ENCODE measurements at regions not wholly inside any gene's neighbourhood (a gene's known extent, or its start where the extent isn't known, plus 50 kb on each side); places are given as distances from the start of the nearest gene placed in this dataset.

GRCh38 chr7:53603461-53603860 lies 568.0 kb downstream of the POM121L12 start:
- Histone ChIP-seq H3K9ac (ENCODE audit: low read length) (no peak overlapping the region), H2AFZ (ENCODE audit: low read length) (no peak overlapping the region), H3F3A (ENCODE audit: insufficient read depth, low read length) (peaks cover 9% of the 10 kb centered on the region; the same call in 1 of the 2 replicates), H3K9me3 (replicated peaks; ENCODE audit: insufficient read depth, low read length) (no peaks in the 10 kb centered on the region), H3K4me1 (ENCODE audit: low read length) (peaks cover 27% of the 10 kb centered on the region), H3K4me2 (ENCODE audit: low read depth, low read length) (no peak overlapping the region), H3K27me3 (replicated peaks; ENCODE audit: insufficient read depth, low read length) (no peaks in the 10 kb centered on the region), H3K4me3 (ENCODE audit: low read length) (no peak overlapping the region), H4K20me1 (ENCODE audit: insufficient read depth, low read length) (no peaks in the 10 kb centered on the region), H3K36me3 (replicated peaks; ENCODE audit: insufficient read depth, low read length) (no peaks in the 10 kb centered on the region), H3K79me2 (ENCODE audit: low read length) (no peaks in the 10 kb centered on the region), H3K27ac (ENCODE audit: low read length) (no peak overlapping the region), H3K9me2 (replicated peaks; ENCODE audit: insufficient read depth, low read length) (no peaks in the 10 kb centered on the region)
- DNase-seq: no peak
- TF ChIP-seq EZH2phosphoT487 (IDR thresholded peaks at IDR 0.05; ENCODE audit: low read length) (no peak), CTCF (IDR thresholded peaks at IDR 0.05; ENCODE audit: low read length) (no peak), EZH2 (optimal IDR thresholded peaks at IDR 0.05; ENCODE audit: low read depth, low read length) (no peak)

GRCh38 chr7:53604201-53604600 lies 568.8 kb downstream of the POM121L12 start:
- Histone ChIP-seq H3K27ac (ENCODE audit: low read length) (no peak overlapping the region), H3K4me2 (ENCODE audit: low read depth, low read length) (no peak overlapping the region), H3K27me3 (replicated peaks; ENCODE audit: insufficient read depth, low read length) (no peaks in the 10 kb centered on the region), H3K79me2 (ENCODE audit: low read length) (no peaks in the 10 kb centered on the region), H3K9me3 (replicated peaks; ENCODE audit: insufficient read depth, low read length) (no peaks in the 10 kb centered on the region), H3K36me3 (replicated peaks; ENCODE audit: insufficient read depth, low read length) (no peaks in the 10 kb centered on the region), H3K4me3 (ENCODE audit: low read length) (no peak overlapping the region), H3F3A (ENCODE audit: insufficient read depth, low read length) (peaks cover 9% of the 10 kb centered on the region; the same call in 1 of the 2 replicates), H3K4me1 (ENCODE audit: low read length) (peaks cover 27% of the 10 kb centered on the region), H4K20me1 (ENCODE audit: insufficient read depth, low read length) (no peaks in the 10 kb centered on the region), H3K9ac (ENCODE audit: low read length) (no peak overlapping the region), H2AFZ (ENCODE audit: low read length) (no peak overlapping the region), H3K9me2 (replicated peaks; ENCODE audit: insufficient read depth, low read length) (no peaks in the 10 kb centered on the region)
- no peak for DNase-seq
- TF ChIP-seq EZH2phosphoT487 (IDR thresholded peaks at IDR 0.05; ENCODE audit: low read length) (no peak), EZH2 (optimal IDR thresholded peaks at IDR 0.05; ENCODE audit: low read depth, low read length) (no peak)

GRCh38 chr7:53607961-53608360 lies 572.5 kb downstream of the POM121L12 start:
- no peak overlapping the region for H2AFZ ChIP-seq (ENCODE audit: low read length)
- no peaks in the 10 kb centered on the region for H3K79me2 ChIP-seq (ENCODE audit: low read length)
- no peaks in the 10 kb centered on the region for H4K20me1 ChIP-seq (ENCODE audit: insufficient read depth, low read length)
- no peaks in the 10 kb centered on the region for H3K4me1 ChIP-seq (ENCODE audit: low read length)
- no peaks in the 10 kb centered on the region for H3K36me3 ChIP-seq (replicated peaks; ENCODE audit: insufficient read depth, low read length)
- no peaks in the 10 kb centered on the region for H3K9me2 ChIP-seq (replicated peaks; ENCODE audit: insufficient read depth, low read length)
- no peak overlapping the region for H3K4me3 ChIP-seq (ENCODE audit: low read length)
- no peaks in the 10 kb centered on the region for H3K9me3 ChIP-seq (replicated peaks; ENCODE audit: insufficient read depth, low read length)
- H3K27me3 ChIP-seq (replicated peaks; ENCODE audit: insufficient read depth, low read length): no peaks in the 10 kb centered on the region
- H3F3A ChIP-seq (ENCODE audit: insufficient read depth, low read length): no peaks in the 10 kb centered on the region
- TF ChIP-seq CTCF (IDR thresholded peaks at IDR 0.05; ENCODE audit: low read length) (no peak), EZH2phosphoT487 (IDR thresholded peaks at IDR 0.05; ENCODE audit: low read length) (no peak), EZH2 (optimal IDR thresholded peaks at IDR 0.05; ENCODE audit: low read depth, low read length) (no peak)
- no peak overlapping the region for H3K9ac ChIP-seq (ENCODE audit: low read length)
- no peak overlapping the region for H3K27ac ChIP-seq (ENCODE audit: low read length)
- DNase-seq: no peak
- H3K4me2 ChIP-seq (ENCODE audit: low read depth, low read length): no peak overlapping the region

GRCh38 chr7:53609185-53609584 lies 573.8 kb downstream of the POM121L12 start:
- Histone ChIP-seq H3K27me3 (replicated peaks; ENCODE audit: insufficient read depth, low read length) (no peaks in the 10 kb centered on the region), H3K4me3 (ENCODE audit: low read length) (no peak overlapping the region), H3K9me2 (replicated peaks; ENCODE audit: insufficient read depth, low read length) (no peaks in the 10 kb centered on the region), H3K79me2 (ENCODE audit: low read length) (no peaks in the 10 kb centered on the region), H3K4me1 (ENCODE audit: low read length) (no peaks in the 10 kb centered on the region), H3K4me2 (ENCODE audit: low read depth, low read length) (no peak overlapping the region), H4K20me1 (ENCODE audit: insufficient read depth, low read length) (no peaks in the 10 kb centered on the region), H3K9me3 (replicated peaks; ENCODE audit: insufficient read depth, low read length) (no peaks in the 10 kb centered on the region), H3K27ac (ENCODE audit: low read length) (no peak overlapping the region), H3K9ac (ENCODE audit: low read length) (no peak overlapping the region), H2AFZ (ENCODE audit: low read length) (no peak overlapping the region), H3F3A (ENCODE audit: insufficient read depth, low read length) (no peaks in the 10 kb centered on the region), H3K36me3 (replicated peaks; ENCODE audit: insufficient read depth, low read length) (no peaks in the 10 kb centered on the region)
- DNase-seq: no peak
- TF ChIP-seq EZH2 (optimal IDR thresholded peaks at IDR 0.05; ENCODE audit: low read depth, low read length) (no peak), EZH2phosphoT487 (IDR thresholded peaks at IDR 0.05; ENCODE audit: low read length) (no peak), CTCF (IDR thresholded peaks at IDR 0.05; ENCODE audit: low read length) (no peak)

Data from MM.1S (cell line).